GM12875 (cell line): ENCODE measurements at regions not wholly inside any gene's neighbourhood (a gene's known extent, or its start where the extent isn't known, plus 50 kb on each side); places are given as distances from the start of the nearest gene placed in this dataset.
"Not testable (repeated sequence)": the region's sequence is repeated elsewhere in the genome, so short reads cannot be mapped to it uniquely, and the experiment has no call there.

ENCODE experiments used
- H3K4me3 ChIP-seq: one replicate; pipeline ENCODE4 v1.5.1; 2011; ENCODE audit warnings: low read depth, low read length, control low read depth
- TF ChIP-seq, protein P1 (sequence below): IDR thresholded peaks from 2 replicates; pipeline ENCODE4 v1.5.1; 2011; ENCODE audit warnings: low read depth, mild to moderate bottlenecking, control low read depth, inconsistent platforms, low read length, moderate library complexity, borderline replicate concordance; ENCODE audit not compliant: insufficient read depth

GRCh38 chr12:11992515-11992914, 78.2 kb upstream of the BCL2L14 start:
- TF ChIP-seq, protein P1, sequence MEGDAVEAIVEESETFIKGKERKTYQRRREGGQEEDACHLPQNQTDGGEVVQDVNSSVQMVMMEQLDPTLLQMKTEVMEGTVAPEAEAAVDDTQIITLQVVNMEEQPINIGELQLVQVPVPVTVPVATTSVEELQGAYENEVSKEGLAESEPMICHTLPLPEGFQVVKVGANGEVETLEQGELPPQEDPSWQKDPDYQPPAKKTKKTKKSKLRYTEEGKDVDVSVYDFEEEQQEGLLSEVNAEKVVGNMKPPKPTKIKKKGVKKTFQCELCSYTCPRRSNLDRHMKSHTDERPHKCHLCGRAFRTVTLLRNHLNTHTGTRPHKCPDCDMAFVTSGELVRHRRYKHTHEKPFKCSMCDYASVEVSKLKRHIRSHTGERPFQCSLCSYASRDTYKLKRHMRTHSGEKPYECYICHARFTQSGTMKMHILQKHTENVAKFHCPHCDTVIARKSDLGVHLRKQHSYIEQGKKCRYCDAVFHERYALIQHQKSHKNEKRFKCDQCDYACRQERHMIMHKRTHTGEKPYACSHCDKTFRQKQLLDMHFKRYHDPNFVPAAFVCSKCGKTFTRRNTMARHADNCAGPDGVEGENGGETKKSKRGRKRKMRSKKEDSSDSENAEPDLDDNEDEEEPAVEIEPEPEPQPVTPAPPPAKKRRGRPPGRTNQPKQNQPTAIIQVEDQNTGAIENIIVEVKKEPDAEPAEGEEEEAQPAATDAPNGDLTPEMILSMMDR, result no peak
- H3K4me3 ChIP-seq, result no peak overlapping the region

DNA sequence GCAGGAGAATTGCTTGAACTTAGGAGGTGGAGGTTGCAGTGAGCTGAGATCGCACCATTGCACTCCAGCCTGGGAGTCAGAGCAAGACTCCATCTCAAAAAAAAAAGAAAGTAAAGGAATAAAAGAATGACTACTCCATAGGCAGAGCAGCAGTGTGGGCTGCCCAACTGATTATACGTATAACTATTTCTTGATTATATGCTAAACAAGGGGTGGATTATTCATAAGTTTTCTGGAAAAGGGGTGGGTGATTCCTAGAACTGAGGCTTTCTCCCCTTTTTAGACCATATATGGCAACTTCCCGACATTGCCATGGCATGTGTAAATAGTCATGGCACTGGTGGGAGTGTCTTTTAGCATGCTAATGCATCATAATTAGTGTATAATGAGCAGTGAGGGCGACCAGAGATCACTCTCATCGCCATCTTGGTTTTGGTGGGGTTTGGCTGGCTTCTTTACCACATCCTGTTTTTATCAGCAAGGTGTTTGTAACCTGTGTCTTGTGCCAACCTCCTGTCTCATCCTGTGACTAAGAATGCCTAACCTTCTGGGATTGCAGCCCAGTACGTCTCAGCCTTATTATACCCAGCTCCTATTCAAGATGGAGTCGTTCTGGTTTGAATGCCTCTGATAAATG, 72.3 kb upstream of the BCL2L14 start:
- not testable (repeated sequence) for H3K4me3 ChIP-seq

GRCh38 chr12:11998944-11999315, 71.8 kb upstream of the BCL2L14 start:
- H3K4me3 ChIP-seq, result no peak overlapping the region
- TF ChIP-seq, protein P1, result no peak

GRCh38 chr12:12003609-12004008, 67.1 kb upstream of the BCL2L14 start:
- no peak overlapping the region for H3K4me3 ChIP-seq
- TF ChIP-seq, protein P1, result no peak

DNA sequence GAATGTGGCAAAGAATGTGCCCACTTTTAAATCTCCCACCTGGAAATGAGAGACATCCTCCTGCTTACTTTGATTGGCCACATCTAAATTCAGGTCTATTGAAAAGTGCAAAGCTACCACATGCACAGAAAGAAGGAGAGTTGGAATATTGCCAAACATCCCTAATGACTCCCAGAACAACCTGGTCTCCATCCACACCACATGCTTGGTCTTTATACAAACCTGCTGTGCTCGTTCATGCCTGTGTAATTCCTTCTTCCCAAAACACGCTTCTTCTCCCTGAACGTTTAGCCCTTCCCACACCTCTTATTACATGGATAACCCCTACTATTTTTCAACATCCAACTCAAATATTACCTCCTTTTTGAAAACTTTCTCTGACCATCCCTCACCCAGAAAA, 66.2 kb upstream of the BCL2L14 start:
- TF ChIP-seq, protein P1, result no peak

GRCh38 chr12:12007001-12007712, 63.6 kb upstream of the BCL2L14 start:
- TF ChIP-seq, protein P1, result no peak
- H3K4me3 ChIP-seq, result no peak overlapping the region

More for the DNA sequence above, 66.2 kb upstream of the BCL2L14 start:
- H3K4me3 ChIP-seq, result no peak overlapping the region

DNA sequence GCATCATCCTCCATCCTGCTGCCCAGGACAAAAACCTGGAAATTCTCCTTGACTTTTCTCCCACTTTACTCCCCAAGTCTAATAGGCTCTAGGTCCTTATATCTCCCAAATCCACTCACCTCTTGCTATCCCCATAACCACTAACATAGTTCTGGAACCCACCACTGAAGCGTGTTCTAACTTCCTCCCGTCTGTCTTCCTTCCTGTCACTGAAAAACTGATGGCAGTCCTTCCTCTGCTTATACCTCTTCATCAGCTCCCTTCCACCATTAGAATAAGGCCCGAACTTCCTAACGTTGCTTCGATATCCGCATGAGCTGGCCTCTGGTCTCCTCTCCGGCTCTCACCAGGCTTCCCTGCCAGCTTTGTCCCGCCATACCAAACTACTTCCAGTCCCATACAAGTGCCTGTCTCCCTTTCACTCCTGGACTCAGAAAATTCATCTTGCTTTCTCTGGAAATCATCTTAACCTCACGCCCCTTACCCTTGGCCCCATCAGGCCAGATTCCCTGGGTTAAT, 63.0 kb upstream of the BCL2L14 start:
- H3K4me3 ChIP-seq, result no peak overlapping the region

More for the DNA sequence above, 63.0 kb upstream of the BCL2L14 start:
- TF ChIP-seq, protein P1, result no peak
